Chondrocyte (in vitro differentiated cells): ENCODE measurements at regions not wholly inside any gene's neighbourhood (a gene's known extent, or its start where the extent isn't known, plus 50 kb on each side); places are given as distances from the start of the nearest gene placed in this dataset.

Experiments
- DNase-seq: peaks from one replicate; pipeline ENCODE4 v3.0.0; 2021; ENCODE audit warnings: mixed read lengths, low spot score
- H3K27ac Mint-ChIP-seq: one replicate; pipeline ENCODE4 v1.8.0; 2021; ENCODE audit warnings: mild to moderate bottlenecking, moderate library complexity, mixed read lengths; ENCODE audit not compliant: unreplicated experiment
- H3K27me3 Mint-ChIP-seq: 2 replicates; pipeline ENCODE4 v1.8.0; 2021; ENCODE audit warnings: low read depth, mixed read lengths
- H3K36me3 Mint-ChIP-seq: 2 replicates; pipeline ENCODE4 v1.8.0; 2021; ENCODE audit warnings: low read depth, mixed read lengths
- H3K4me1 Mint-ChIP-seq: 2 replicates; pipeline ENCODE4 v1.8.0; 2021; ENCODE audit warnings: low read depth, mild to moderate bottlenecking, mixed read lengths
- H3K4me3 Mint-ChIP-seq: one replicate; pipeline ENCODE4 v1.8.0; 2021; ENCODE audit warnings: mild to moderate bottlenecking, moderate library complexity, mixed read lengths; ENCODE audit not compliant: unreplicated experiment
- H3K9me3 Mint-ChIP-seq: 2 replicates; pipeline ENCODE4 v1.8.0; 2021; ENCODE audit warnings: low read depth, mixed read lengths
- TF ChIP-seq, protein P1 (sequence below): fragments of 200-600 bp; sonication (generic); IDR thresholded peaks from 2 replicates; pipeline ENCODE4 v1.5.0; 2021; ENCODE audit warnings: antibody characterized with exemption, mild to moderate bottlenecking, moderate library complexity

DNA sequence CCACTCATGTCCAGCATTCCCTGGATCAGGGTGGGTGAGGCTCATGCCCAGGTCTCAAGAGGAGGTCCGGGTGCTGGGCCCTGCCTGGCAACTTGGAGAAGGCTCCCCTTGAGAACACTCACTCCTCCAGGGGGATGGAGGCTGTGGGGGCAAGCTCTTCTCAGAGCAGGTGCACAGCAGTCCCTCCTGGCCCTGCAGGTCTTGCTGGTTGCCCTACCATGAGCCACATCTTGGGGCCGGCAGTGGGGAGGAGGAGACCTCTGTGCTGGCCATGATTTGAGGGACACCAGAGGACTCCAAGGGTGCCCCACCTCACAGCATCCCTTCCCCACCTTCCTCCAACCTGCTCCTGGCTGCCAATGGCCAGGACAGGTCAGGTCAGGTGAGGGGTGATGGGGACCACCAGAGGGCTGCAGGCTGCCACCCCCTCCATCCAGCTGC lies 87.4 kb upstream of the RET start:
- H3K4me3 Mint-ChIP-seq: no peak overlapping the region
- no peaks in the 10 kb centered on the region for H3K4me1 Mint-ChIP-seq
- no peak overlapping the region for H3K27ac Mint-ChIP-seq
- no peaks in the 10 kb centered on the region for H3K9me3 Mint-ChIP-seq
- no peaks in the 10 kb centered on the region for H3K36me3 Mint-ChIP-seq
- peaks cover 4% of the 10 kb centered on the region for H3K27me3 Mint-ChIP-seq
- TF ChIP-seq, protein P1, sequence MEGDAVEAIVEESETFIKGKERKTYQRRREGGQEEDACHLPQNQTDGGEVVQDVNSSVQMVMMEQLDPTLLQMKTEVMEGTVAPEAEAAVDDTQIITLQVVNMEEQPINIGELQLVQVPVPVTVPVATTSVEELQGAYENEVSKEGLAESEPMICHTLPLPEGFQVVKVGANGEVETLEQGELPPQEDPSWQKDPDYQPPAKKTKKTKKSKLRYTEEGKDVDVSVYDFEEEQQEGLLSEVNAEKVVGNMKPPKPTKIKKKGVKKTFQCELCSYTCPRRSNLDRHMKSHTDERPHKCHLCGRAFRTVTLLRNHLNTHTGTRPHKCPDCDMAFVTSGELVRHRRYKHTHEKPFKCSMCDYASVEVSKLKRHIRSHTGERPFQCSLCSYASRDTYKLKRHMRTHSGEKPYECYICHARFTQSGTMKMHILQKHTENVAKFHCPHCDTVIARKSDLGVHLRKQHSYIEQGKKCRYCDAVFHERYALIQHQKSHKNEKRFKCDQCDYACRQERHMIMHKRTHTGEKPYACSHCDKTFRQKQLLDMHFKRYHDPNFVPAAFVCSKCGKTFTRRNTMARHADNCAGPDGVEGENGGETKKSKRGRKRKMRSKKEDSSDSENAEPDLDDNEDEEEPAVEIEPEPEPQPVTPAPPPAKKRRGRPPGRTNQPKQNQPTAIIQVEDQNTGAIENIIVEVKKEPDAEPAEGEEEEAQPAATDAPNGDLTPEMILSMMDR: no peak
- peak; percentile 77 for DNase-seq

DNA sequence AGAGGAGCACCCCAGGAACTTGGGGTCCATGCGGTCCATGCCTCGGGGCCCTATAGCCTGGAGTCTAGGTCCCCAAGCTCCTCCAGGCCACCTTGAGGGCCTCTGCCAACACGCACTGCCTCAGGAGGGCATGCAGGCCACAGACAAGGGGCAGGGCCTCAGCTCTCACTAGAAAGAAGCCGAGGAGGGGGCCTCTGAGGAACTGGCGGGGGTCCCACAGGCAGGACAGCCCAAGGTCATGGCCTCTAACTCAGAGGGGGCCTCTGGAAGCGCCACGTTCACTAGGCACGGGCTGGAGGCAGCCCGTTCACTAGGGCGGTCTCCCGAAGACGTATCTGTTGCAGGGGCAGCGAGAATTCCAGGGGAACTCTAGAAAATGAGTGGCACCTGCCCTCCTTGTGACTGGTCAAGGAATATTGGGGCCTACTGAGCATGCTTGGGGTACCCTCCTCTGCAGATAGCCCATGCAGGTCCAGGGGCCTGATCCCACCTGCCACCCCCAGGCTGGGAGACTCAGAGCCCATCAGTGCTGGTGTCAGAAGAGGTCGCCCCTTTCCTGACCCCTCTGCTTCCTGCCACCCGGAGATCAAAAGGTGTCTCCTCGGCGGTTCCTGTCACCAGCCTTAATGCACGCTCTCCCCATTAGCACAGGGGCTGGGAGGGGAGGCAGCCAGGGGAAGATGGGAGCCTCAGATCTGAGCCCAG lies 86.7 kb upstream of the RET start:
- Mint-ChIP-seq H3K4me3 (no peak overlapping the region), H3K27ac (no peak overlapping the region), H3K27me3 (peaks cover 8% of the 10 kb centered on the region), H3K4me1 (no peaks in the 10 kb centered on the region), H3K36me3 (no peaks in the 10 kb centered on the region), H3K9me3 (no peaks in the 10 kb centered on the region)
- TF ChIP-seq, protein P1: no peak
- peak; percentile 82 for DNase-seq

DNA sequence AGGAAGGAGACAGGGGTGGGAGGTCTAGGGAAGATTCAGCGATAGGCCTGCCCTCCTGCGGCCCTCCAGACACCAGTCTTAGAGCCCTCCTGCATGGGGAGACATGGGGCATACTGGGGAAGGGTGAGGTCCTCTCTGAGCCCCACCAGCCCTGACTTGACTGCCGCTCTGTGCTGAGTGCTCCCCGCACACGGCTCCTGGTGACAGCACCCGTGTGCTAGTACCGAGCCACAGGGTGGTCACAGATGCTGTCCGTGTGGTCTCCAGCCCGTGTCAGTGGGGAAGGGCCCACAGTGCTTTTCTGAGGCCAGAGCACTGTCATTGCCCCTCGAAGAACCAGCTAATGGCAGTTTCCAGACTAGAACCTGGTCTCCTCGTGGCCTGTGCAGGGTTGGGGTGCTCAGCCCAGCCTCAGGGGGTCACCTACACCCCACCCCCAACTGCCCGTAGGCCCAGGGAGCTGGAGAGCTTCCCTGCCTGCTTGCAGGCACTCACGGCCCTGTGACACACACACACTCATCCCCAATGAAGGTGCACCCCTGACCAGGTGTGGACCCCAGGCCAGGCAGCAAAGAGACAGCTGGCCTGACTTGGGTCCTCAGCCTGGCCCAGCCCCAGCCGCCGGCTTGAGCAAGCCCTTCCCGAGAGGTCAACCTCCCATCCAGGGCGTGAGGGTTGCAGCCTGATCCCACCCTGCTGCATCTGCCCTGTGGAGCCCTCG lies 86.0 kb upstream of the RET start:
- no peaks in the 10 kb centered on the region for H3K9me3 Mint-ChIP-seq
- DNase-seq: peak; percentile 82
- H3K36me3 Mint-ChIP-seq: no peaks in the 10 kb centered on the region
- no peak overlapping the region for H3K27ac Mint-ChIP-seq
- TF ChIP-seq, protein P1: no peak
- H3K4me1 Mint-ChIP-seq: no peaks in the 10 kb centered on the region
- no peak overlapping the region for H3K4me3 Mint-ChIP-seq
- peaks cover 8% of the 10 kb centered on the region for H3K27me3 Mint-ChIP-seq

DNA sequence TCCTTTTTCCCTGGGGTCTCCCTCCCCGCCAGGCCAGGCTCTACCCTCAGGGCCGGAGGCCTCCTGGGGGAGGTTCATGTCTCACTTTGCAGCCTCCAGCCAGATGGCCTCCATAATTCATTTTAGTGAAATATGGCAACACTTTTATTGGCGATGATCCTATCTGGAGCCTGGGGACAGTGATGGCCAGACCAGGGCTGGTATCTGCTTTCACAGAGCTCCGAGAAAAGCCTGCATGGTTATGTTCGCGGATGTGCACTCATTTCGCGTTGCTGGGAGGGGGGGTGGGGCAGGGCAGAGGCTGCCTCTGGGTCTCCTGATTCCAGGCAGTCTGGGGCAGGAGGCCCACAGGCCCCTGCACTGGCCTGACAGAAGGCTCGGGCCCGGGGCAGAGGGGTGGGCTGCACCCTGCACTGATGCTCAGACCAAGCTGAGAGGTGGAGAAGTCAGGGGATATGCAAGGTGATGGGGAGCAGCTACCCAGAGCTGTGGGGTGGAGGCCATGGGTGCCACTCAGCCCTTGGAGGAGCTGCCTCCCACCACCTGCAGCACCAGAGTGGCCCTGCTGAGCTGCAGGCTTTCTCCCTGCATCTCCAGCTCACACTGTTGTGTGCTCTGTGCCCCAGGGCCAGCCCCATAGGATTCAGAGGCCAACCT lies 85.3 kb upstream of the RET start:
- Mint-ChIP-seq H3K4me3 (no peak overlapping the region), H3K27me3 (peaks cover 8% of the 10 kb centered on the region), H3K27ac (no peak overlapping the region), H3K4me1 (no peaks in the 10 kb centered on the region), H3K36me3 (no peaks in the 10 kb centered on the region), H3K9me3 (no peaks in the 10 kb centered on the region)
- TF ChIP-seq, protein P1: no peak
- DNase-seq: no peak

DNA sequence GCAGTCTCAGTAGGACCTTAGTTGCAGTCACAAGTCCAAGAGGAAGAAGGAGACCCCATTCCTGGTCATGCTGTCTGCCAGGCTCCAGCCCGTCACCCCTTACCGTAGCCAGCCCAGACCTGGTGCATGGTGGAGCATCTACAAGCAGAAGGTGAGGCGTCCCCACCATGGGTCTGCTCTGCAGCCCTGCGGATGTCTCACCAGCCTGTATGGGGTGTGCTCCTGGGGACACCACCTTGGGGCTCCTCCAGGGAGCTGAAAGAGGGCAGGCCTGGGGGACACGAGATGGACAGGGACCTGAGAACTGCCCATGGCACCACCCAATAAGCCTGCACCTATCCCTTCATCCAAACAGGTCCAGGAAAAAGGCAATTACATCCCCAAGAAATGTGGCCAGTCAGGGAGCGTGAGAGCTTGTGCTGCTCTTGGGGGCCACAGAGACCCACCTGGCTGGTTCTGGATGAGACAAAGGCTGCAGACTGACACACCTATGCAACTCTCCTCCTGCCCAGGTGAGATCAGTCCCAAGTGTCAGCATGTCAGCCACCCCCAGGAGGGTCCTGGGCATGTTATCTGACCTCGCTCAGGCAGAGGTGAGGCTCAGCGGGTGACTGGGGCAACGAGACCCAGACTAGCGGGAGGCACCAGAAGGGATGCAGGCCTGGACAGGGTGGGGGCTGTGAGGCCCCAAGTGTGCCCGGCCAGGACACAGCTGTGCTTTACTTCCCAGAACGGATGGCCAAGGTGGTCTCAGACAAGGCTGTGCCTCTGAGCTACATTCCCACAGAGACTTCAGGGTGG lies 84.5 kb upstream of the RET start:
- Mint-ChIP-seq H3K27ac (no peak overlapping the region), H3K4me3 (no peak overlapping the region), H3K27me3 (peaks cover 8% of the 10 kb centered on the region), H3K9me3 (no peaks in the 10 kb centered on the region), H3K4me1 (no peaks in the 10 kb centered on the region), H3K36me3 (no peaks in the 10 kb centered on the region)
- TF ChIP-seq, protein P1: no peak
- no peak for DNase-seq
